ENCODE measurements at regions not wholly inside any gene's neighbourhood (a gene's known extent, or its start where the extent isn't known, plus 50 kb on each side); places are given as distances from the start of the nearest gene placed in this dataset.

- Histone ChIP-seq H3K4me2 (ENCODE audit: insufficient read depth, low read length) (no peak overlapping the region), H3K79me2 (ENCODE audit: control insufficient read depth, insufficient read depth, low read length) (no peaks in the 10 kb centered on the region), H3K4me1 (ENCODE audit: control insufficient read depth, extremely low read depth, insufficient read depth, low read length) (no peaks in the 10 kb centered on the region), H3K4me3 (replicated peaks in 1 of 3; ENCODE audit: insufficient read depth in 1 of 3, low read depth in 1 of 3, low read length in 3 of 3) (no peak overlapping the region), H2AFZ (ENCODE audit: low read depth, low read length) (no peak overlapping the region), H3K9me1 (replicated peaks; ENCODE audit: control insufficient read depth, extremely low read depth, insufficient read depth, low read length) (no peaks in the 10 kb centered on the region), H3K9ac (replicated peaks; ENCODE audit: extremely low read depth, insufficient read depth, low read length) (no peak overlapping the region), H3K27me3 (ENCODE audit: control insufficient read depth in 2 of 2, insufficient read depth in 2 of 2, low read length in 2 of 2) (no peaks in the 10 kb centered on the region), H3K36me3 (ENCODE audit: control insufficient read depth in 2 of 2, extremely low read depth in 1 of 2, insufficient read depth in 2 of 2, low read length in 2 of 2) (no peaks in the 10 kb centered on the region), H3K27ac (ENCODE audit: insufficient read depth, low read depth, low read length) (no peak overlapping the region), H4K20me1 (replicated peaks; ENCODE audit: control insufficient read depth, extremely low read depth, insufficient read depth, low read length) (no peaks in the 10 kb centered on the region), H3K9me3 (replicated peaks; ENCODE audit: control insufficient read depth, insufficient read depth, low read length) (no peaks in the 10 kb centered on the region)
- POLR2A ChIA-PET = no interaction called here
- no TSS peak for BruUV-seq (replicated peaks)
- intact Hi-C loops (cut with micrococcal nuclease) = no loop called here
- FAIRE-seq = no peak
- dilution Hi-C loops (cut with MboI; ENCODE audit: extremely low pct_ligation_motif_present, low sequenced_read_pairs) = no loop called here
- DNase-seq (ENCODE audit: low read depth, low spot score) = no peak
- no peak for TF ChIP-seq GATA2 (IDR thresholded peaks at IDR 0.05; ENCODE audit: insufficient read depth, insufficient read length, low read depth, low read length)
- no peak for TF ChIP-seq EZH2 (IDR thresholded peaks at IDR 0.05; ENCODE audit: borderline replicate concordance, low read depth, low read length, severe bottlenecking)
- no peak for TF ChIP-seq CTCF (IDR thresholded peaks at IDR 0.05; ENCODE audit: extremely low read depth in 1 of 2, insufficient read depth in 1 of 2, low read depth in 1 of 2, low read length in 2 of 2)
- no peak for TF ChIP-seq FOS (IDR thresholded peaks at IDR 0.05; ENCODE audit: borderline replicate concordance, insufficient read depth, low read length)
- TF ChIP-seq MAX (IDR thresholded peaks at IDR 0.05; ENCODE audit: insufficient read depth, insufficient read length) = no peak
- CTCF ChIA-PET = no interaction called here
Observed at GRCh38 chr5:110346893-110347358, 379.5 kb downstream of the TMEM232 start.

- no peaks in the 10 kb centered on the region for H4K20me1 ChIP-seq (replicated peaks; ENCODE audit: control insufficient read depth, extremely low read depth, insufficient read depth, low read length)
- DNase-seq (ENCODE audit: low read depth, low spot score) (no peak), FAIRE-seq (no peak)
- dilution Hi-C loops (cut with MboI; ENCODE audit: extremely low pct_ligation_motif_present, low sequenced_read_pairs) (no loop called here), intact Hi-C loops (cut with micrococcal nuclease) (no loop called here)
- no peaks in the 10 kb centered on the region for H3K4me1 ChIP-seq (ENCODE audit: control insufficient read depth, extremely low read depth, insufficient read depth, low read length)
- H3K9me3 ChIP-seq (replicated peaks; ENCODE audit: control insufficient read depth, insufficient read depth, low read length) = no peaks in the 10 kb centered on the region
- no peak overlapping the region for H3K27ac ChIP-seq (ENCODE audit: insufficient read depth, low read depth, low read length)
- BruUV-seq (replicated peaks) = no TSS peak
- POLR2A ChIA-PET = no interaction called here
- no peaks in the 10 kb centered on the region for H3K27me3 ChIP-seq (ENCODE audit: control insufficient read depth in 2 of 2, insufficient read depth in 2 of 2, low read length in 2 of 2)
- no peak for TF ChIP-seq FOS (IDR thresholded peaks at IDR 0.05; ENCODE audit: borderline replicate concordance, insufficient read depth, low read length)
- no peak for TF ChIP-seq POLR2AphosphoS5 (IDR thresholded peaks at IDR 0.05; ENCODE audit: insufficient read depth, low read depth, low read length)
- TF ChIP-seq GATA2 (IDR thresholded peaks at IDR 0.05; ENCODE audit: insufficient read depth, insufficient read length, low read depth, low read length) = no peak
- no peak for TF ChIP-seq CTCF (IDR thresholded peaks at IDR 0.05; ENCODE audit: extremely low read depth in 1 of 2, insufficient read depth in 1 of 2, low read depth in 1 of 2, low read length in 2 of 2)
- TF ChIP-seq JUN (IDR thresholded peaks at IDR 0.05; ENCODE audit: borderline replicate concordance, insufficient read depth, insufficient read length, low read depth) = no peak
- no peak for TF ChIP-seq MYC (IDR thresholded peaks at IDR 0.05; ENCODE audit: low read depth, low read length)
- no peak for TF ChIP-seq EZH2 (IDR thresholded peaks at IDR 0.05; ENCODE audit: borderline replicate concordance, low read depth, low read length, severe bottlenecking)
- TF ChIP-seq POLR2A (IDR thresholded peaks at IDR 0.05; ENCODE audit: low read depth, low read length) = no peak
- TF ChIP-seq MAX (IDR thresholded peaks at IDR 0.05; ENCODE audit: insufficient read depth, insufficient read length) = no peak
- H3K4me2 ChIP-seq (ENCODE audit: insufficient read depth, low read length) = no peak overlapping the region
- H3K4me3 ChIP-seq (replicated peaks in 1 of 3; ENCODE audit: insufficient read depth in 1 of 3, low read depth in 1 of 3, low read length in 3 of 3) = no peak overlapping the region
- no peaks in the 10 kb centered on the region for H3K36me3 ChIP-seq (ENCODE audit: control insufficient read depth in 2 of 2, extremely low read depth in 1 of 2, insufficient read depth in 2 of 2, low read length in 2 of 2)
- no peak overlapping the region for H3K9ac ChIP-seq (replicated peaks; ENCODE audit: extremely low read depth, insufficient read depth, low read length)
- no peaks in the 10 kb centered on the region for H3K9me1 ChIP-seq (replicated peaks; ENCODE audit: control insufficient read depth, extremely low read depth, insufficient read depth, low read length)
- CTCF ChIA-PET = no interaction called here
- H3K79me2 ChIP-seq (ENCODE audit: control insufficient read depth, insufficient read depth, low read length) = no peaks in the 10 kb centered on the region
- no peak overlapping the region for H2AFZ ChIP-seq (ENCODE audit: low read depth, low read length)
Observed at GRCh38 chr5:110347781-110348180, 378.7 kb downstream of the TMEM232 start.

All from endothelial cell of umbilical vein (primary cell).